GM23248 (cell line): ENCODE measurements at regions not wholly inside any gene's neighbourhood (a gene's known extent, or its start where the extent isn't known, plus 50 kb on each side); places are given as distances from the start of the nearest gene placed in this dataset.
"Not testable (repeated sequence)": the region's sequence is repeated elsewhere in the genome, so short reads cannot be mapped to it uniquely, and the experiment has no call there.

Experiments used
- EZH2 ChIP-seq: fragments of 200-600 bp; sonication (generic); IDR thresholded peaks from 2 replicates; pipeline ENCODE4 v1.6.1; 2018; ENCODE audit warnings: antibody characterized with exemption, mild to moderate bottlenecking; ENCODE audit not compliant: insufficient read depth, poor library complexity, severe bottlenecking
- EZH2phosphoT487 ChIP-seq: fragments of 200-600 bp; sonication (generic); IDR thresholded peaks from 2 replicates; pipeline ENCODE4 v1.6.1; 2018; ENCODE audit warnings: antibody characterized with exemption, moderate library complexity, mild to moderate bottlenecking, low read depth; ENCODE audit not compliant: insufficient read depth

- TF ChIP-seq EZH2, EZH2phosphoT487: not testable (repeated sequence)
These were observed 120.0 kb downstream of the LHX2 start for GRCh38 chr9:124131518-124131917.
